Nucleus accumbens (tissue), 56 donors: ENCODE measurements at regions not wholly inside any gene's neighbourhood (a gene's known extent, or its start where the extent isn't known, plus 50 kb on each side); places are given as distances from the start of the nearest gene placed in this dataset.

Source experiments
- DNase-seq, 56 donors: peaks; one replicate each; lab custom pipeline; 2025; lab: John Stamatoyannopoulos, UW

DNA sequence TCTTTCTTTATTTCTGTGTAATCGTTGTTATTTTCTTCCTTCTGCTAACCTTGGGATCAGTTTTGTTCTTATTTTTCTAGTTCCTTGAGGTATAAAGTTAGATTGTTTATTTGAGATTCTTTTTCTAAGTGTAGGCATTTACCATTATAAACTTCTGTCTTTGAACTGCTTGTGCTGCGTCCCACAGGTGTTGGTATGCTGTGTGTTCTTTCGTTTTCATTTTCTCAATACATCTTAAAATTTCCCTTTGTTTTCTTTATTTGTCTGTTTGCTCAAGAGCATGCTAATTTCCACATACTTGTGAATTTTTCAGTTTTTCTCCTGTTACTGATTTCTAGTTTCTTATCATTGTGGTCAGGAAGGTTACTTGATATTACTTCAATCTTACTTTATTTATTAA lies 873.8 kb upstream of the GCFC2 start:
- no peak for DNase-seq

DNA sequence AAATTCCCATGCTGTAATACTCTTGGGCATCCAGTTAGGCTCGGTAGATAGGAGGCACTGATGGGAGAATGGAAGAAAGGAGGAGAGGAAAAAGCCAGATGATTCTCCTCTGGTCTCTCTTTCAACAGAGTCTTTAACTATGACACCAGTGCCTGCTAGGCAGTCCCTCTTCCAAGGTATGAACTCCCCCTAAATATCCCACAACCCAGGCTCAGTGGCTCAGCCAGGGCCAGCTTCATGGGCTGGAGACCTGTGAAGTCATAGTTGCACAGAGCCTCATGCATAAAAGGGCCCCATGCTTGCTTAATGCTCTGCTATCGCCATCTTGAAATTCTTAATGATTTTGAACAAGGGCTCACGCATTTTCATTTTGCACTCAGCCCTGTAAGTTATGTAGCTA lies 869.2 kb upstream of the GCFC2 start:
- no peak for DNase-seq

DNA sequence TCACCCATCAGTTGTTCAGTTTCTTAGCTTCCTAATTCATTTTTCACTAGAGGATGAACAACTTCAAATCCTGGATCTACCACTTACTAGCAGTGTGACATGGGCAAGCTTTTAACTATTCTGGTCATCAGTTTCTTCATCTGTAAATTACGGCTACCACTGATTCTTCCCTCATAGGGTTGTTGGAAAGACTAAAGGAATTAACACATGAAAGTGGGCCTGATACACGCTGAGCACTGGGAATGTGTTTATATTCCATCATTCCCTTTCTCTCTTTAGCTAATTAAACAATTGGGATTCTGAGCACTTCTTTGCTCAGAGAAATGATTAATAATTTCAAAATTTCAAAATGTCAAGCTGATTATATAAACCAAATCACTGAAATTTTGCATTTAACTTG lies 862.3 kb upstream of the GCFC2 start:
- DNase-seq: no peak

DNA sequence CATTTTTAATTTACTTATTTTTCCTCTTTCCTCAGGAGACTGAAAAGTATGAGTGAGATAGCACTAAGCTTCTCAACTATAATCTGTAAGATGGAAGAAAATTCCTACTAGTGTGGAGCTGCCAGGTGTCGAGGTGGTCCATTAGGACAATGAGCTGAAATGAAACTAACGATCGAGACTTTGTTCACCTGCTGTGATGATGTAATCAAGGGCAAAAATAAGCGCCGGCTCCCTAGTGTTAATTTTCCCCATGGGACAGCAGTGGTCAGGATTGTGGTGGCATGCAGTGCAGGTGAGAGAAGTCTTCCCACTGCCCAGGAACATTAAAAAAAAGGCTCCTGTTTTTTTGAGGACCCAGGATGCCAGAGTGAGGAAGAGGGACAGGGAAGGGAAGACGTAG lies 859.1 kb upstream of the GCFC2 start:
- no peak for DNase-seq

DNA sequence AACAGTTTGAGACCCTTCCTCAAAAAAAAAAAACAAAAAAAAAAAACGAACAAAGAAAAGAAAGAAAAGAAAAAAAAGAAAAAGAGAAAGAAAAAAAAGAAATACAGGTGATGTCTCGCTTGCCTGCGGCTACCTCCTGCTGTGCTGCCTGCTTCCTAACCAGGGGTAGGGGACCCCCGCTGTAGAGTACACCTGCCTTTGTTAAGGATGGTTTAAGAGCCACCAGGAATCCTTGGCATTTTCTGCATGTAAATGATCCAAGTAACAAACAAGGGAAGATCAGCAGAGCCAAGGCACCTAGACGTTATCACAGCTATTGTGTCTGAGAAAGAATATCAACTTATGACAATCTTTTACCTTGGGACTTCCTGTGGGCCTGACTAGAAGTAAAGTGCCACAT lies 856.8 kb upstream of the GCFC2 start:
- no peak for DNase-seq

DNA sequence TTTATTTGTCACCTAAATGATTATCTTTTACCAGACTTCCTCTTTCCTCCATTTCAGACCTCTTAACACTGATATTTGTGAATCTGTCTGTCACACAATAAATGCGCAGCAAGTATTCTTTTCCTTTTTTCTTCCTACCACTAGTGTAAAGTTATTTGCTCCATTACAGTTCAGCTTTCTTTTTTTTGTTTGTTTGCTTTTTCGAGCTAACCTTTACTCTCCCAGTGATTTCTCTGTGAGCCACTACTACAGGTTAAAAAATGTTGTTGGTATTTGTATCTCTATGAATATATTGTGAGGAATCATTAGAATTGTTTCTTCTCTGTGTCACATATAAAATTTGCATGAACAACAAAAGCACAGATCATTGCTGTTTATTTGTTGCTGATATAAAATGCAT lies 854.0 kb upstream of the GCFC2 start:
- DNase-seq: no peak

DNA sequence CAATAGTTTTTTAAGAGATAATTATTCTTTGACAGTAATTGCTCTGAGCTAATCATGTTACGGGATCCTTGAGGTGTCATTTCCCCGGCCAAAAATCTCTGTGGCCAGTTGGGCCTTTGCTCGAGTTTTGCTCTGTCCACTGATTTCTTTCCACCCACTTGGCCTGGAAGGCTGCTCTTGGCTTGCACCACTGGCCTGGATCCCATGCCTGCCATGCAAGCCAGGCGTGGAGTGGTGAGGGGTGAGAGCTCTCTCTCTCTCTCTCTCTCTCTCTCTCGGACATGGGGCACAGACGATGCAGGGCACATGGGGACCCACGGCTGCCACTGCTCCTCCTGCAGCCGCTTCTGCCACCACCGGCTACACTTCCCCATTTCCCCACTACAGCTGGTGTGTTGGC lies 853.0 kb upstream of the GCFC2 start:
- DNase-seq: peak in 22 of 56 donors; percentile 1 to 46 (median 6)

DNA sequence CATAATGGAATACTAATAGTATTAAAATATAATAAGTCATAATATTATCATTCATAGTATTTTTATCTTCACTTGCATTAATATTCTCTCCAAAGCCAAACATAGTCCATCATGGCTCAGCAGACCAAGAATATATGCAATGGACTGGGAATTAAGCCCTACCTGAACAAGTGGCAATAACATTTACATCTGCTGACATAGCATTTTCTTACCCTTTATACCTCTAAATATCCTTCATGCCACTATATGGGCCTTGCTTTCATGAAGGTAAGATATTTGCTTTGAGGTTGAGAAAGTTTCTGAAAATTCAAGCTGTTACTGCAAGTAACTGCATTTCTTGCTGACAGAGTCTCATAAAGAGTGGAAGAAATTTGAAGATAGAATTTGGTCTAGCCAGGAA lies 847.4 kb upstream of the GCFC2 start:
- no peak for DNase-seq

DNA sequence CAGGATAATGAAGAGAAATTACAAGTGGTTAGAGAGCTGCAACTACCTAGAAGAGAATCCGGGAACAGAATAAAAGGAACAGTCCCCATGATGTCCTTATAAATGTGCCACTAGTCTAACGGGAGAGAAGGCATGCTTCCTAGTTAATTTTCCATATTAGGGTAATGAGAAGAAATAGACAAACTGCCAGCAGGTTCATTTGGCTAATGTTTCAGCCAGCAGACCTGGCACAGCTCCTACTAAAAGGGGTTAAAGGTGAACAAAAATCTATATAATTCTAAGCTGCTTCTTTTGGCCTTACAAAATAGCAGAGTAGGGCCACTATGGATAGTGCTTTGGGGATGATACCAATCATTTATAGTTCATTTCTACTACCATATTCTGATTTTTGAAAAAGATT lies 845.3 kb upstream of the GCFC2 start:
- no peak for DNase-seq

DNA sequence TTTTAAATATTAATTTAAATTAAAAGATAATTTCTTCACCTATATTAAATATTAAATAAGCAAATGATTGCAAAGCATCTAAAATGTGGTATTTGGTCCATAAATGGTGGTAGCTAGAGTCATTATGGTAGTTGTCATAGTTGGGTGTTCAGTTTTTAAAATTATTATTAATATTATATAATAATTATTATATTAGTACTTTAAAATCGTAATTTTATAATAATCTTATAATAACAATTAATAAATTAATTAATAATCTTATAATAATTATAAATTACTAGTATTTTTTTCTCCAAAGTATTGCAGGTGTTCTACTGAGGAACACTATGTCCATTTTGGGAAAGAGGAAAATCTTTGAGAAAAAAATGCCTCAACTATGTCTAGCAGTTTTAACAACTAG lies 835.5 kb upstream of the GCFC2 start:
- no peak for DNase-seq

DNA sequence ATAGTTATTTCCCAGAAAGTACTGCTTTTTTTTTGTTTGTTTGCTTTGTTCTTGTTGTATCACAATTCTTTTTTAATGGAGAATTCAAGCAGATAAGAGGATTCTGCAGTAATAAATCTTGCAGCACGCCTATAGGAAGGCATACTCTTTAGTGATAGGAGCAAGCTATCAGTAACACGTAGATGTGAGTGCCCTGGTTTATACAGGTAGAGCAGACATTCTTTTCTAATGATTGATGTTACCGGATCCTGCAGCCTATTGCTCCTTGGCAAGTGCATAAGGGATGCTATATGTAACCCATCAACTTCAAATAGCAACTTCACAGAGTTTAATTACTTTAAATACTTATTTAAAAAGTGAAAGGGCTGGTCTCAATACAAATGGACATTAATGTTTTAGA lies 834.2 kb upstream of the GCFC2 start:
- DNase-seq: no peak

DNA sequence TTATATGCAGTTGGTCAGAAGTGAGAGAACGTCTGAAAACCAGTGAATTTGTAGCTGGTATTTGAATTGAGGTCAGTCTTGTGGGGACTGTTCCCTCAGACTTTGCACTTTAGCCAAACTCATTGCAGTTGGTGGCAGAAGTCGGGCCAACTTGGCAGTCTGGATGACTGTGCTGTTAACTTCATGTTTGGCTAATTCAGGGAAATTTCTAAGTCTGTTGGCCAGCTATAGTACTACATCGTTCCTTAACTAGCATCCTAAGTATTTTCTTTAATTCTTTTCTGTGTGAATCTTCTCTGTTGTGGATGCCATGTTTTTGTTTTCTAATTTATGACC lies 806.8 kb upstream of the GCFC2 start:
- DNase-seq: no peak

DNA sequence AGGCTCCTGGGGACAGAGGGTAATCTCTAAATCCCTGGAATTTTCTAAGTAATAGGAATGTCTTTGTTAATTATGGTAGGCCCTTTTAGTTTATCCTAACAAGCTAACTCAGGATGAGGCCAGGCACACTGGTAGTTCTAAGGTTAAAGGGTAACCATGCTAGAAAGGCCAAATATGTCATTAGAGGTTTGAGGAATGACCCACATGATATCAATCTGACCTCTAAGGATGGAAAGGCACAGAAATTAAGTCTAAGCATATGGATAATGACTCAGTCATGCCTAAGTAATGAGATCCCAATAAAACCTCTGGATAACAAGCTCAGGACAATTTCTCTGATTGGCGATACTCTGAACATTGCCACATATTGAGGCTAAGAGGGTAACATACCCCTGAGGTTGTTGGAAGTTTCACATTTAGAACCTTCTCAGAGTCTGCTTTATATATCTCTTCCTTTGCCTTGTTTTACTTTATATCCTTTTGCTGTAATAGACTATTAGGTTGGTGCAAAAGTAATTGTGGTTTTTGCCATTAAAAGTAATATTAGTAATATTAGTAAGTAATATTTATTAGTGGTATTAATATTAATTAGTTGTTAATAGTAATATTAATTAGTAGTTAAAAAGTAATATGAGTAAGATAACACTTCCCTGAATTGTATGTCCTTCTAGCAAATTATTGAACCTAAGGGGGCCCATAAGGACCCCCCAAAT lies 806.3 kb upstream of the GCFC2 start:
- no peak for DNase-seq

DNA sequence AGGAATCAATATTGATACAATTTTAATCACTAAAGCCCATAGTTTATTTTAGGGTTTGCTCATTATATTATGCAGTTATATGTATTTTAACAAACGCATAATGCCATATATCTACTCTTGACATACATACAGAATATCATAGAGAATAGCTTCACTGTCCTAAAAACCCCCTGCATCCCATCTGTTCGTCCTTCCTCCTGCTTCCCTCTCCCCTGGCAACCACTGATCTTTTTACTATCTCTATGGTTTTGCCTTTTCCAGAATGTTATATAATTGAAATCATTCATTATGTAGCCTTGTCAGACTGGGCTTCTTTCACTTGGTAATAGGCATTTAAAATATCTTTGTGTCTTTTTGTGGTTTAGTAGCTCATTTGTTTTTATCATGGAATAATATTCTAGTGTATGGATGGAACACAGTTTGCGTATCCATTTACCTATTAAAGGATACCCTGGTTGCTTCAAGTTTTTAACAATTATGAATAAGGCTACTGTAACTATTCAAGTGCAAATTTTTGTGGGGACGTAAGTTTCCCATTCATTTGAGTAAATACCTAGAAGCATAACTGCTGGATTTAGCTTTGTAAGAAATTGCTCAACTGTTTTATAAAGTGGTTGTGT lies 801.6 kb upstream of the GCFC2 start:
- DNase-seq: no peak

DNA sequence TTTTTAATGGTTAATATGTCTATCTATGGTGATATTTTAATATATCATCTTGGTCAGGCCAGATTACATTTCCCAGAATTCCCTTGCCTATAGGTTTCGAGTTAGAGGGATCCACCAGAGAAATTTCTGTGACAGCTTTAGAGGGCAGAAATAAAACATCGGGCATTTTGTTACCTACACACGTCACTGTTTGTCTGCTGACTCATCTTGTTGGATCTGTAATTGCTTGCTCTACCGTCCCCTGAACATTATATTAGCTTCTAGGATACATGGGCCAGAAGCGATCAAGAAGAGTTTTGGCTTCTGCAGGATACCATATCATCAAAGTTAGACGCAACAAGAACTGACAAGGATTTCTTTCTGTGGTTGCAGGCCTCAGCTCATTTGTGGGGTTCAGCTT lies 795.8 kb upstream of the GCFC2 start:
- DNase-seq: no peak

DNA sequence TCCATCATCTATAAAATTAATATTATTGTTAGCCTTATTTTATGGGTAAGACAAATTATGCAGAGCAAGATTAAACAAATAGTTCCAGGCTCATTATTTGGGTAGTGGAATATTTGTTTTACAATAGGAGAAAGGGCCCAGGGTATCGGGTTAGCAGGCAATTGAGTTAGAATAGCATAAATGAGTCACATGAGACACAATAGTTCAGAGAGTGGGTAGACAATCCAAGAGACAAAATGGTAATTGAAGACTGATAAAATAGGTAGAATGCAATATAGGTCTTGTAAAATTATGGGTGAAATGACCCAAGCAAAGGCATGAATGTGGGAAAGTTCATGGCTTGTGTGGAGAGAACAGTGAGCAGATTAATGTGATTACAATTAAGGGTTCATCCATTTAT lies 790.9 kb upstream of the GCFC2 start:
- no peak for DNase-seq

DNA sequence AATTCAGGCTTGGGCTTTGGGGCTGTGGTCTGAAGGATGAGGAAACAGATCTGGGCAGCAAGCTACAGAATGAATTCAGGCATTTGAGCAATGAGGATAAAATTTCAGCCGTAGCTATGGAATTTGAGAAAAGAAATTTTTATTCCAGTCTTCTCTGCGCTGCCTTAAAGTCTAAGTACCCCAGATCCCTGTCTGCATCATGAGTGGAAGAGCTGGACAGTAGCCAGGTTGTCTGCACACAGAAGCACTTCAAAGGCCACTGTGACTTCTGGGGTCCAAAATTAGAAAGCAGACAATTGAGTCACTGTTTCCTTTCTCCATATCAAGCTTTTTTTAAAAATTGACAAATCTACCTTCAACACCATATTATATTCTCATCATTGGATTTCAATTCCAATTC lies 787.6 kb upstream of the GCFC2 start:
- DNase-seq: peak in 1 of 56 donors; percentile 2

DNA sequence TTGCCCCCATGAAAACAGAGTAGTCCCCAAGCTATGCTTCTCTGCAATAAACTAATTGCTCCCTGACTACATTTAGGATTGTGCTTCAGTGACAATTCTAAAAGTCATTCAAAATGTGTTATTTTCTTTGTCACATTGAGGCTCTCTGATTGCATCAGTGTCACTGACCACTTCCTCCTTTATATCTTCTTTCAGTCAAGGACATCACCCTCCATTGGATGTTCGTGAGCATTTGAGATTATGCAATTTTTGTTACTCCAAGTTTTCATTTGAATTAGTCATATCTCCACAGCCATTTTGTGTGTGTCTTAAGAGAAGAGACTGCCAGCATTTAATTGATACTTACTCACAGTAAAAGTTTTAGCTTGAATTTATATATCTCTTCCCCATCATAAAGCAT lies 780.8 kb upstream of the GCFC2 start:
- DNase-seq: no peak

DNA sequence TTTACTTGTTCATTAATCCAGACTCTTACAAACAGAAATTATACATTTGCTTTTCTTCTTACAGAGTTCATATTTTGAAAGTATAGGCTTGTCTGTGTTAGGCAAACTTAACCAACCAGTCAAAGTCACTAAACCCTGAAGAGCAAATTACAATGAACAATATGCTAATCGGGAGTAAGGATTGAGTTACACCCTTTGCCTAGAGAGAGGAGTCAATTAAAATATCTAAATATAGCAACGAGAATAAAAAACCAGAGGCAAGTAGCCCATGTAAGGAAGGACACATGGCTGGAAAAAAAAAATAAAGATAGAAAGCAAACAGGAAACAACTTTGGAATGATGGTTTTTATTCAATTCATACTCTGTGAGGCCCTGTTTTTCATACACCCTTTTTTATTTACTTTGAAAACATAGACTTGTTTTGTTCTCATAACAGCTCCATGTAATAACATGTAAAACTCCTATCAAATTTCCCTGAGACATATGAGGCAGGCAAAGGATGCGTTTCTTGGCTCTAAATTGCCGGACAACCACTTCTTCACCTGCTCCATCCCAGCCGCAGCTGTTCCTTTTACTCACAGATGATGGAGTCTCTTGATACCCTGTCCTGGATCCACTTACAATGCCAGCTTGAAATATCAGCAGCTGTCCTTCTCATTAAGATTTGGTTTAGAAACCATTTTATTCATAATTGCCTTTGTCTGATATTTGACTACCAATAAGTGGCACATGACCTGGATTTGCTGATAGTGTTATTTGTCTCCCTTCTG lies 767.7 kb upstream of the GCFC2 start:
- no peak for DNase-seq

DNA sequence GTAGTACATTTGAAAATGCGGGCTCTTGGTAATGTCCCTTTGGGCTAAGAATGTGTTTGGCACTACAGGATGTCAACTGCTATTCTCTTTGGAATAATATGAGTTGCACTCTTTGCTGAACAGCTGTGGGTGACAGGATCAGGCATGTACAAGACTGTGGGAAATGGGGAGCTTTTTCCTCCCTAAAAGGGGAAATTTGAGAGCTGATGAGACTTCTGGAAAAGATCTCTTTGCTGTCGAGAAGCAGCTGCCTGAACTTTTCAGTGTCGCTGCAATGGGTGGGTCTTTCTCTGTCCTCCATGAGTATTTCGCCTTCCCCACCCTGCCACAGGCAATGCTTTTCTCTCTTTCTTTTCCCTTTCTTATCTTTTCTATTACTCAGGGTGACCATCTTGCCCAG lies 762.2 kb upstream of the GCFC2 start:
- DNase-seq: no peak

DNA sequence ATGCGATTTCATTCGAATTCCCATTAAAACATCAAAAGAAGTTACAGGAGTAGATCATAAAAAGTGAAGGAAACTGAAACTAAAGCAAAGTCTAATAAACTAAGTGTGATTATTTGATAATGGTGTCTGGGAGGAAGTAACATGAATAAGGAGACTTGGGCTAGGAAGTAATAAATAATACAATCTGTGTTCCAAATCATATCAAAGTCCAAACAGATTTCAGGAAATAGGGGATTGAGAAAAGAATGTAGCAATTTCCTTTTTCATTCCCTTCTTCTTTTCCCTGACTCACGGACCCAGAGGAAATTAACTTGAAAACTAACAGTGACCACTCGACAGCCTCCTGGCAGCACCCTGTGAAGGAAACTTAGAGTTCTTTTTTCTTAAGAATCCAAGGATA lies 758.4 kb upstream of the GCFC2 start:
- no peak for DNase-seq

DNA sequence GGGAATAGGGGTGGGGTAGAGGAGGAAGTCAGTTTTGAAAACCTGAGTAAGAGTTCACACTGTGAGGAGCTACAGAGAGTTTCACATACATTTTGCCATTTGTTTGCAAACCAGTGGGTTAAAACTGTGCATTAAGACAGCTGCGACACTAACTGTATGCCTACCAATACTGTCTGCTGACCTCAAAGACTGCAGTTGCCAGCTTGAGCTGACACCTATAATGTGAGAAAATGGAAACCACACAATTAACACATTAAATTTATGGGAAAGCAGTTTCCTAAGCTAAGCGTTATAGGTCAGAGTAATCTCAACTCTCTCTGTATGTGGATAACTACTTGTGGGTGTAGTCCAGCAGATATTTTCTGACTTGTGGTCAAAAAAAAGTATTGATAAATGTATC lies 756.6 kb upstream of the GCFC2 start:
- DNase-seq: no peak
